ENCODE measurements at regions not wholly inside any gene's neighbourhood (a gene's known extent, or its start where the extent isn't known, plus 50 kb on each side); places are given as distances from the start of the nearest gene placed in this dataset.

GRCh38 chr7:68067845-68068244 lies 1071.2 kb downstream of the TYW1 start:
- Histone ChIP-seq H3K36me3 (ENCODE audit: control insufficient read depth in 1 of 2, insufficient read depth in 2 of 2, low read depth in 1 of 2, low read length in 2 of 2) (no peaks in the 10 kb centered on the region), H3K23ac (ENCODE audit: low read length in 2 of 2) (no peak overlapping the region), H3K4me2 (ENCODE audit: low read length, poor library complexity, severe bottlenecking) (no peak overlapping the region), H3K4me3 (ENCODE audit: insufficient read depth in 1 of 2, low read depth in 1 of 2, low read length in 2 of 2) (no peak overlapping the region), H3K27me3 (ENCODE audit: control insufficient read depth in 1 of 2, insufficient read depth in 1 of 2, low read length in 2 of 2) (no peaks in the 10 kb centered on the region), H3K9ac (ENCODE audit: low read length) (no peak overlapping the region), H3K14ac (ENCODE audit: low read length in 2 of 2) (no peak overlapping the region), H4K8ac (ENCODE audit: low read length) (no peak overlapping the region), H2BK120ac (ENCODE audit: low read depth, low read length) (no peak overlapping the region), H2AK5ac (ENCODE audit: low read length, severe bottlenecking) (no peak overlapping the region), H3K79me1 (replicated peaks; ENCODE audit: low read length, poor library complexity, severe bottlenecking) (no peaks in the 10 kb centered on the region), H2AFZ (ENCODE audit: low read depth, low read length) (no peak overlapping the region), H2BK12ac (ENCODE audit: low read length in 2 of 2) (no peak overlapping the region), H3K4ac (ENCODE audit: low read depth in 1 of 2, low read length in 2 of 2) (no peak overlapping the region), H3K27ac (ENCODE audit: low read length, poor library complexity, severe bottlenecking) (no peak overlapping the region), H2BK15ac (ENCODE audit: low read depth, poor library complexity, severe bottlenecking) (no peak overlapping the region), H4K91ac (ENCODE audit: low read length) (no peak overlapping the region), H3K4me1 (ENCODE audit: control insufficient read depth, insufficient read depth, low read depth, low read length) (no peaks in the 10 kb centered on the region), H3K9me3 (ENCODE audit: control insufficient read depth, low read length) (no peaks in the 10 kb centered on the region), H3K18ac (ENCODE audit: low read depth in 1 of 2, low read length in 2 of 2) (no peak overlapping the region), H2BK5ac (ENCODE audit: low read depth, low read length, poor library complexity, severe bottlenecking) (no peak overlapping the region)
- no CpG with 5 or more reads among the region's 4 CpGs for WGBS
- no peak for DNase-seq

DNA sequence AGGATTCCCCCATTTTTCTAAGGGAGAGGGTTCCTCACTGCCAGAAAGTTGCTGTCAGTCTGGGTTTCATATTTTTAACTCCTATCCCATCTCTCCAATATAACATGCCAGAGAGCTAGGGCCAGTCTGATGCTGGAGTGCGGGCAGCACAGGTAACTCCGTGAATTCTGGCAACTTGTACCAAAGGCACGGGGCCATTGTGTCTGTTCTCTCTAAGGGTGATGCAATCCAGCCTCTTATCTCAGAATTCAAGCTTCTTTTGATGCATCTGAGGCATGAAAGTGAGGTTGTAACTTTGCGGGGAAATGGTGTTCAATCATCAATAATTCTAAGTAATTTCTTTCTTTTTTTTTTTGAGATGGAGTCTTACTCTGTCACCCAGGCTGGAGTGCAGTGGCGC lies 1074.4 kb downstream of the TYW1 start:
- Histone ChIP-seq H3K79me1 (replicated peaks; ENCODE audit: low read length, poor library complexity, severe bottlenecking) (no peaks in the 10 kb centered on the region), H3K27me3 (ENCODE audit: control insufficient read depth in 1 of 2, insufficient read depth in 1 of 2, low read length in 2 of 2) (no peaks in the 10 kb centered on the region), H3K23ac (ENCODE audit: low read length in 2 of 2) (no peak overlapping the region), H2BK12ac (ENCODE audit: low read length in 2 of 2) (no peak overlapping the region), H3K9me3 (ENCODE audit: control insufficient read depth, low read length) (no peaks in the 10 kb centered on the region), H2AK5ac (ENCODE audit: low read length, severe bottlenecking) (no peak overlapping the region), H3K27ac (ENCODE audit: low read length, poor library complexity, severe bottlenecking) (no peak overlapping the region), H3K14ac (ENCODE audit: low read length in 2 of 2) (no peak overlapping the region), H2BK120ac (ENCODE audit: low read depth, low read length) (no peak overlapping the region), H3K4me3 (ENCODE audit: insufficient read depth in 1 of 2, low read depth in 1 of 2, low read length in 2 of 2) (no peak overlapping the region), H3K9ac (ENCODE audit: low read length) (no peak overlapping the region), H3K4me2 (ENCODE audit: low read length, poor library complexity, severe bottlenecking) (no peak overlapping the region), H3K36me3 (ENCODE audit: control insufficient read depth in 1 of 2, insufficient read depth in 2 of 2, low read depth in 1 of 2, low read length in 2 of 2) (no peaks in the 10 kb centered on the region), H3K4ac (ENCODE audit: low read depth in 1 of 2, low read length in 2 of 2) (no peak overlapping the region), H4K8ac (ENCODE audit: low read length) (no peak overlapping the region), H2AFZ (ENCODE audit: low read depth, low read length) (no peak overlapping the region), H3K4me1 (ENCODE audit: control insufficient read depth, insufficient read depth, low read depth, low read length) (no peaks in the 10 kb centered on the region), H3K18ac (ENCODE audit: low read depth in 1 of 2, low read length in 2 of 2) (no peak overlapping the region), H2BK15ac (ENCODE audit: low read depth, poor library complexity, severe bottlenecking) (no peak overlapping the region), H4K91ac (ENCODE audit: low read length) (no peak overlapping the region), H2BK5ac (ENCODE audit: low read depth, low read length, poor library complexity, severe bottlenecking) (no peak overlapping the region)
- DNase-seq, result no peak
- 82% methylated on average over 4 of the region's 5 CpGs for WGBS

DNA sequence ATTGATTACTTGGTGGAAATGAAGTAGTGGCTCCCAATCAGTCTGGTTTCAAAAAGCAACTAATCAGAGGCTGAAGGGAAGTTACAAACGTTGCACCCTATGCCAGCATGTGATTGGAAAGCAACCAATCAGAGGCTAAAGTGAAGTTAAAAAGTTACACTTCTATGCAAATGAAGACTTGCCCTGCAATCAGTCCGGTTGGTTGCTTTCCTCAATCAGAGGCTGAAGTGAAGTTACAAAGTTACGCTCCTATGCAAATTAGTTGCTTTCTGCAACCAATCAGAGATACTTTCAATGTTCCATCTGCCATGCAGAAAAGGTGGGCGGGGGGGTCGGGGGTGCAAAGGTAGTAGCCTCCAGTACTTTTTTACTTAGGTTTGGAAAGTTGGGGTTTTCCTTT lies 1077.1 kb downstream of the TYW1 start:
- no peak overlapping the region for H3K4ac ChIP-seq (ENCODE audit: low read depth in 1 of 2, low read length in 2 of 2)
- no peak overlapping the region for H3K14ac ChIP-seq (ENCODE audit: low read length in 2 of 2)
- H3K27ac ChIP-seq (ENCODE audit: low read length, poor library complexity, severe bottlenecking), result no peak overlapping the region
- H3K4me2 ChIP-seq (ENCODE audit: low read length, poor library complexity, severe bottlenecking), result no peak overlapping the region
- no peak overlapping the region for H3K9ac ChIP-seq (ENCODE audit: low read length)
- no peak overlapping the region for H4K8ac ChIP-seq (ENCODE audit: low read length)
- H3K9me3 ChIP-seq (ENCODE audit: control insufficient read depth, low read length), result no peaks in the 10 kb centered on the region
- H3K4me3 ChIP-seq (ENCODE audit: insufficient read depth in 1 of 2, low read depth in 1 of 2, low read length in 2 of 2), result no peak overlapping the region
- H3K23ac ChIP-seq (ENCODE audit: low read length in 2 of 2), result no peak overlapping the region
- H4K91ac ChIP-seq (ENCODE audit: low read length), result no peak overlapping the region
- H2BK15ac ChIP-seq (ENCODE audit: low read depth, poor library complexity, severe bottlenecking), result no peak overlapping the region
- H2AFZ ChIP-seq (ENCODE audit: low read depth, low read length), result no peak overlapping the region
- no peaks in the 10 kb centered on the region for H3K36me3 ChIP-seq (ENCODE audit: control insufficient read depth in 1 of 2, insufficient read depth in 2 of 2, low read depth in 1 of 2, low read length in 2 of 2)
- H2BK120ac ChIP-seq (ENCODE audit: low read depth, low read length), result no peak overlapping the region
- H3K18ac ChIP-seq (ENCODE audit: low read depth in 1 of 2, low read length in 2 of 2), result no peak overlapping the region
- no peak for DNase-seq
- no peak overlapping the region for H2AK5ac ChIP-seq (ENCODE audit: low read length, severe bottlenecking)
- no peaks in the 10 kb centered on the region for H3K79me1 ChIP-seq (replicated peaks; ENCODE audit: low read length, poor library complexity, severe bottlenecking)
- WGBS, result 71% methylated on average over 5 of the region's 5 CpGs
- H3K27me3 ChIP-seq (ENCODE audit: control insufficient read depth in 1 of 2, insufficient read depth in 1 of 2, low read length in 2 of 2), result no peaks in the 10 kb centered on the region
- no peak overlapping the region for H2BK5ac ChIP-seq (ENCODE audit: low read depth, low read length, poor library complexity, severe bottlenecking)
- no peaks in the 10 kb centered on the region for H3K4me1 ChIP-seq (ENCODE audit: control insufficient read depth, insufficient read depth, low read depth, low read length)
- H2BK12ac ChIP-seq (ENCODE audit: low read length in 2 of 2), result no peak overlapping the region

GRCh38 chr7:68074242-68074641 lies 1077.6 kb downstream of the TYW1 start:
- Histone ChIP-seq H3K36me3 (ENCODE audit: control insufficient read depth in 1 of 2, insufficient read depth in 2 of 2, low read depth in 1 of 2, low read length in 2 of 2) (no peaks in the 10 kb centered on the region), H4K91ac (ENCODE audit: low read length) (no peak overlapping the region), H3K4me1 (ENCODE audit: control insufficient read depth, insufficient read depth, low read depth, low read length) (no peaks in the 10 kb centered on the region), H3K27ac (ENCODE audit: low read length, poor library complexity, severe bottlenecking) (no peak overlapping the region), H3K9ac (ENCODE audit: low read length) (no peak overlapping the region), H3K9me3 (ENCODE audit: control insufficient read depth, low read length) (no peaks in the 10 kb centered on the region), H2AK5ac (ENCODE audit: low read length, severe bottlenecking) (no peak overlapping the region), H3K4me2 (ENCODE audit: low read length, poor library complexity, severe bottlenecking) (no peak overlapping the region), H3K14ac (ENCODE audit: low read length in 2 of 2) (no peak overlapping the region), H2BK12ac (ENCODE audit: low read length in 2 of 2) (no peak overlapping the region), H3K79me1 (replicated peaks; ENCODE audit: low read length, poor library complexity, severe bottlenecking) (no peaks in the 10 kb centered on the region), H2AFZ (ENCODE audit: low read depth, low read length) (no peak overlapping the region), H3K4ac (ENCODE audit: low read depth in 1 of 2, low read length in 2 of 2) (no peak overlapping the region), H3K27me3 (ENCODE audit: control insufficient read depth in 1 of 2, insufficient read depth in 1 of 2, low read length in 2 of 2) (no peaks in the 10 kb centered on the region), H3K18ac (ENCODE audit: low read depth in 1 of 2, low read length in 2 of 2) (no peak overlapping the region), H2BK120ac (ENCODE audit: low read depth, low read length) (no peak overlapping the region), H3K4me3 (ENCODE audit: insufficient read depth in 1 of 2, low read depth in 1 of 2, low read length in 2 of 2) (no peak overlapping the region), H2BK5ac (ENCODE audit: low read depth, low read length, poor library complexity, severe bottlenecking) (no peak overlapping the region), H2BK15ac (ENCODE audit: low read depth, poor library complexity, severe bottlenecking) (no peak overlapping the region), H3K23ac (ENCODE audit: low read length in 2 of 2) (no peak overlapping the region), H4K8ac (ENCODE audit: low read length) (no peak overlapping the region)
- no peak for DNase-seq
- WGBS, result 97% methylated on average over 2 of the region's 3 CpGs
